HuH-7 (cell line): ENCODE measurements at regions not wholly inside any gene's neighbourhood (a gene's known extent, or its start where the extent isn't known, plus 50 kb on each side); places are given as distances from the start of the nearest gene placed in this dataset.

Experiments used
- DNase-seq: peaks from one replicate; pipeline ENCODE4 v3.0.0; 2011; ENCODE audit warnings: low spot score

DNA sequence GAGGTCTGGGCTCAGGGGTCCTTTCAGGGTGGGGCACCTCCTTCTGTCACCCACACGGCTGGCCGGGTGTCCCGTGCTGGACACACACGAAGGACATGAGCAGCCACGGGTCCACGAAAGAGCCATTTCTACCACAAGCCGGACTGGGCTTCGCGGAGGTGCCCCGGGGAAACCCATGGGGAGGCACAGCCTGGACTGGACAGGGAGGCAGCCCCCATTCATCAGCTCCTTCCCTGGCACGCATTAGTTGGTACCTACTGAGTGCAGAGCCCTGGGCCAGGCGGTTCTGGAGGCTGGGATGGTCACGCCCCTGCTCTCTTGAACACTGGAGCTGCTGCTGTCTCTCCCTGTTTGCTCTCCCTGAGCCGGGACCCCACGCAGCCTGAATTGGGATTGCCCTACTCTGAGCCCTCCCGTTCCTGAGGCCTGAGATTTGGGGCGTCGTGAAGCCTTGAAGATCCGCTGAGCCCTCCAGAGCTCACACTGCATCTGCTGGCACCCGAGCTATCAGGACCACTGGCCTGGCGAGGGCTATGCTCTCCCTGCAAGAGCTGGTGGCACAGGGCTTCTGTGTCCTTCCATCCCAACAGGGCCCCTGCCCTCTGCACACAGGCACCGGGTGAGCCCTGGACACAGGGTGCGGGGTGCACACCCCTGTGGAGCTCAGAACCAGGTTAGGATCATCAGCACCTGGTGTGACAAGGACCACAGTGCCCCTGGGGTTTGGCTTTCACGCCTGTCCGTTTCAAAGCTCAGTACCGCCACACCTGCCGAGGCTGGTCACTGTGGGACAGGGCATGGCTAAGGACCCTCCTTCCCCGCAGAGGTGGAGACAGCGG is 84.6 kb downstream of the MYEOV start:
- no peak for DNase-seq

DNA sequence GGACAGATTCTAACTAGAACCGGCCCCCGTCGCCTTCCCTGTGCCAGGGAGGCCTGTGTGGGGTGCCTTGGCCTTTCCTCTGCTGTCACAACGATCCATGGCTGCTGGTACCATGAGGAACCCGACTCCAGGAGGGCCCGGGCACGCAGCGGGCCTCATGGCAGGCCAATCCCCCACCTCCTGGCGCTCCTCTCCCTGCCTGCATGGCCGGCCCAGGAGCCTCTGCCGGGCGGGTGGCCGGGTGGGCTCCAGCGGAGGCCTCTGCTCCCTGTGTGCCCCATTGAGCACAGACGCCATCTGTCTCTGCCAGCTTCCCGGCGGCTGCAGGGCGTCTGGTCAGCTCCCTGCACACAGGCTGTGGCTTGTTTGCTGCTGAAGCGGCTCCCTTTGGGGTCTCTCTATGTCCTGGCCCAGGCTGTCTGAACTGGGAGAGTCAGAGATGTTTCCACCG is 86.5 kb downstream of the MYEOV start:
- DNase-seq, result no peak

DNA sequence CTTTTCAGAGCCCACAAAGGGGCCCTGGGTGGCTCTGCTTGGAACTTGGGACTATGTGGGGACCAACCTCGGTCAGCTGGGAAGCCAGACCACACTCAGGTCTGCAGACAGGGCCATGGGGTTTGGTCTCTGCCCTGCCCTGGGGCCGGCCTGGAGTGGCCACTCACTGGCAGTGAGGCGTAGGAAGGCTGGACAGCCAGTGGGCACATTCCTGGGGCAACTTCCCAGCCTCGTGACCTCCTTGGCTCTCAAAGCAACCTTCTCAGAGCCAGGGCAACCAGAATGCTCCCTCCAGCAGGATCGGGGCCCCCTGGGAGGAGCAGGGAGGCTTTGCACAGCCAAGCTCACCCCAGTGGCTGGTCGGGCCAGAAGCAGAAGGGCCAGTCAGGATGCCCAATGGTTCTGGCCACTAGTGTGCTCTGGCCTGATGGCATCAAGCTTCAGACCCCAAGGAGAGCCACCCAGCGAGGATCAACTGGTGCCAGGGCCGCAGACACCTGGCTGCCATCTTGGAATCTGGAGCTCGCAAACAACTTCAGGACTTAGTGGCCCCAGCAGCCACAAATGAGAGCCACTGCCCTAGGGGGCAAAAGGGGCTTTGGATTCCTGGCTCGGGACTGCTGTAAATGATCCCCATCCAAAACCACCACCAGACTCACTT is 87.1 kb downstream of the MYEOV start:
- DNase-seq, result no peak

DNA sequence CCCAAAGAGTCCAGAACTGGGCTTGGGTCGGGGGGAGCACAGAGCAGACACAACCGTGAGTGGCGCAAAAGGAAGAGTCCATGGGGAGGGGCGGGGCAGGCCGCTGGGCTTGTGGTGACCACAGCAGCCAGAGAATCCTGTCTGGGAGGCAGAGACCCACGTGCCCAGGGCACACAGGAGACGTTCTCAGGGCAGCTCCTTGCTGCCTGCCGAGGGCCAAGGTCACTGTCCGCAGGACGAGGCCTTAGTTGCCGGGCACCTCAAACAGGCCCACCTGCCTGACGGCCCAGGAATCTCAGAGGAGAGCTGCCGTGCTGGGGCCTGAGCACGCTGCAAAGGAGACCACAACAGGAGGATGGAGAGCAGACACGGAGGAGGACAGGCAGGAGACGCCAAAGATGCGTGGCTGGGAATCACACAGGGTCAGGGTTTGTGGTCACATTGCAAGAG is 87.8 kb downstream of the MYEOV start:
- DNase-seq, result no peak

DNA sequence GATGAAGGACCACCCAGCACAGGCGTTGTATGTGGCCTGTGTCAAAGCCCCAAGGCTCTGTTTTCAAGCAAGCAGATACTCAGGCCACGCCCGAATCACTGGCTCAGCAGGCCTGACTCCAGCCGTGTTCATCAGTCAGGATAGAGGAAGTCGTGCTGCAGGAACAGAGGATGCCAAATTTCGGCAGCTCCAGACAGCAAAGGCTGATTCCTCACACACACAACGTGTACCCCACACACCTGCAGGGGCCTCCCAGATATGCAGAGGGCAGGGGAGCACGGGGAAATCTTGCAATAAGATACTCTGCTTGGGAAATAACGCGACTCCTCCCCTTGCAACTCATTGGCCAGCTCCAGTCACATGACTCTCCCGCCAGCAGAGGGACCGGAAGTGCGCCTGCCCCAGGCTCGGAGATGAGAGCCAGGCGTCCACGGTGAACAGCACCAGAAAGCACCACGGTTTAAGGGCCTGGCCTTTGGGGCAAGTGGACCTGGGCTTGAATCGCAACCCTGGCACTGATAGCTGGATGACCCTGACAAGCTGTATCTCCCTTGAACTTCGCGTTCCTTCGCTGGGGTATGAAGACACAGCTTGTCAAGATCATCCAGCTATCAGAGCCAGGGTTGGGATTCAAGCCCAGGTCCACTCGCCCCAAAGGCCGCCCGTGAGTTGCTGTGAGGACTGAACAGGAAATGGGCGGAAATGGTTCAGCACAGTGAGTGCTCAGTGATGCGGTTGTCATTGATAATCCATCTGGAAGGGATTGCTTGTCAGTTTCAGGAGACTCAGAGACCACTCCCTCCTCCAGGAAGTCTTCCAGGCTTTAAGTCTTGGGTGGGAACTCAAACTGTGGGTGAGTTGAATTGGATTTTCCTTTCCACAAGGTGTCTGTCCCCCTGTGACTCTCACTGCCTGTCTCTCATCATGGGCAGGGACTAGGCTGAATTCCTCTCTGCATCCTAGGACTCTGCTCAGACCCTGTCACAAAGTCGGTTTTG is 88.5 kb downstream of the MYEOV start:
- DNase-seq, result peak; percentile 95

DNA sequence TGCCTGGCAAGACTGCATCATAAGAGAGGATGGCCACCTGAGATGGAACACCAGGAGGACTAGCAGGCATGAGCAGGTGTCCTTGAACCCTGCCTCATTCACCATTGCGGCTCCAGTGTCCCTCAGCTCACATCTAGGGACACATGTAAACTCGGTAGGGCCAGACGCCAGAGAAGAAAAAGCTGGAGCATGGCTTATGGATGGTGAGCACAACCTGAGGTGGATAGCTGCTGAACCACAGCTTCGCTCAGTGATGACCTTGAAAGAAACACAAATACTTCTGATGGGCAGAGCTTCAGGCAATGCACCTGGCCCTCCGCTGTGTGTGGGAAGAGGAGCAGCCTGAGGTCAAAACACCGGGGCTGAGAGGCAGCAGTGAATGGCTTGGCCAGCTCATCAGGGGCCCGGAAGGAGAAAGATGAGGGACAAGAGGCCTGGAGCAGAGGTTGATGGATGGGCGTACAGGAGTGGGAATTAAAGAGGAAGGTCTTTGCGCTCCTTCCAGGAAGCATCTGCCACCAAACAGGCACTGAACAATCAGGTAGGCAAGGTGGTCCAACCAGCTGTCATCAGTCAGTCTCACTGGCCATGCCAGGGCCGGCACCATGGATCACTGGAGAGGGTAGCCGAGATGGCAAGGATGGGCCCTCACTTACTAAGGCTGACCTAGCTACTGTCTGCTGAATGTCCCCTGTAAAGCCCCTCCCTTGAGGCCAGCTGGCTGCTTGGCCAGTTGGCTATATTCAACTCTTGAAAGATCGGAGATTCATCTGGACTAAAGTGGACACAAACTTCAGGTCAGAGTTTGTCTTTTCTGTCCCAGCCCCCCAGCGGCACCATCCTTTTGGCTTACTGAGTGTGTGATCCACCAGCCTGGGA is 89.7 kb downstream of the MYEOV start:
- no peak for DNase-seq

DNA sequence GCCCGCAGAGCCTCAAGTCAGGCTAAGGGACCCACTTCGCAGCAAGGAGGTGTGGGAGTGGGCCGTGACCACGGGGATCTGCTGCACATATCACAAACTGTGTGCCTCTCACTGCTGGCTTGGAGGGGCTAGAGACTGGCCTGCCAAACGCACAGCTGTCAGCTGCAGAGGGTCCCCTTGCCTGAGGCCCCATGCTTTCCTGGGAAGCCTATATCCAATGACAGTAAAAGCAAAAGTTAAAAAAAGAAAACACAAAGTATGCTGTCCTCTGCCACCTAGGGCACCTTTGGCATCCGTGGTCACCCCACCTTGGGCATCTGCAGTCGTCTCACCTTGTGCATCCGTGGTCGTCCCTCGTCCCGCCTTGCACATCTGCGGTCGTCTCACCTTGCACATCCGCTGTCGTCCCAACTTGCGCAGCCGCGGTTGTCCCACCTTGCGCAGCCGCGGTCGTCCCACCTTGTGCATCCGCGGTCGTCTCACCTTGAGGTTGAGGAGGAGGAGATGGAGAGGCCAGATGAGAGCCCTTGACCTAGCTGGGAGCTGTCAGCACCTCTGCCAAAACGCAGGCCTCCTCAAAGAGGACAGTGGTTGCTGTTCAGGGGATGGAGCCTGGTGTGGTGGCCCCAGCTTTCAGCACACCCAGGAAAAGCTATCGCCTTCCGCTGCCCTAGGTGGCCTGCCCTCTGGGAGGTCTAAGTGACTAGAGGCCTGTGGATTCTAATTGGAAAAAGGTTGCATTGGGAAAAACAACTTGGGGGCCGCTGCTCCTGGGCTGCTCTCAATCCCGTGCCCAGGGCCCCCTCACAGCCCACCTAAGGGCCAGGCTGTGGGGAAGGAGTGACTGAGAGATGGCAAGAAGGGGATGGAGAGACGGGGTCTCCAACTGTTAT is 90.5 kb downstream of the MYEOV start:
- DNase-seq, result no peak

DNA sequence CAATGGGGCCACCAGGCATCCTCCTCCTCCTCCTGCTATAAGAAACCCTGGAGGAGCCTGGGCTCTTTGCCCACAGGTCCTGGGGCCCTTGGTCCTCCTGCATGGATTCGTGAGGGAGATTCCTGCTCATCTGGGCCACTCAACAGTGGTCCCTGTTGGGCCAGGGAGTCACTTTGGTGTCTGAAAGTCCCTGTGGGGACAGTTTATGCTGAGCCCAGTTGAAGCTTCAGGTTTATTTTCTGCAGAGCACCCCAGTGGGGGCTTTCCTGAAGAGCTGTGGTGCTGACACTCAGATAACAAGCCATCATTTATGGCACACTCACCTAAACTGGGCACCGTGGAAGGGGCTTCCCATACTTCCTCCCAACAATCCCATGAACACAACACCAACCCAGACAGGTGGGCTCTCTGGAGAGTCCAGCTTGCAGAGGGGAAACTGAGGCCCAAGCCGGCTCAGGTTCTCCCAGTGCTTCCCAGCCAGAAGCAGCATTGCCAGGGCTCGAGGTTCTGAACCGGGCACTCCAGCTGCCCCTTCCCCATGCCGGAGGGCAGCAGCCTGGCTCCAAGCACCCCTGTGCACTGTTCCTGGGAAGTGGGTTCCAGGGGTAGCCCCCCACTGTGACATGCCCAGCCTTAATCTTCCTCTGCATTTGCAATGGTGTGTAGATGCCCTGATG is 91.3 kb downstream of the MYEOV start:
- DNase-seq, result no peak

DNA sequence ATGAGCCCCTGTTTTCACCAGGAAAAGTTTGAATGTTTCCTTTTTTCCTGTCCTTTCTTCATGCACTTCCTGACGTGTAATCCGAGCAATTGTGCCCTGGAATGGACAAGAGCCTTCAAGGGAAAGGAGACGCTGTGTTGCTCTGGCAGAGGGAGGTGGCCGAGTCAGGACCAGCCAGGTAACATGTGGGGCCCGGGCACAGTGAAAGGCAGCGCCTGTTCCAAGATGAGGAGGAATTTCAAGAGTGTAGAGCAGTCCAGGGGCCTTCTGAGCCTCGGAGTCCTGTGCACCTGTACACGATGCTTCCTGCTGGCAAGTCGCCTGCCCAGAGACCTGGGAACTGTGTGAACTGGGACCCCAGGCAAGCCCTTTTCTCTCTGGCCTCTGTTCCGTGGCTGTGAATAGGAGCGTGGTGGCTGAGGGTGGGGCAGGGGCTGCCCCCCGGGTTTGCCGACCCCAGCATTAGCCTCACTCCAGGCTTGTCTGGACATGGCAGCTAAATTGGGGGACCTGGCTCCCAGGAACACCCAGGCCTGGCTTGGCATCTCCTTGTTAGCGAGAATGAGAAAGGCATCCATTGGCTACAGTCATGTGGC is 92.0 kb downstream of the MYEOV start:
- no peak for DNase-seq

DNA sequence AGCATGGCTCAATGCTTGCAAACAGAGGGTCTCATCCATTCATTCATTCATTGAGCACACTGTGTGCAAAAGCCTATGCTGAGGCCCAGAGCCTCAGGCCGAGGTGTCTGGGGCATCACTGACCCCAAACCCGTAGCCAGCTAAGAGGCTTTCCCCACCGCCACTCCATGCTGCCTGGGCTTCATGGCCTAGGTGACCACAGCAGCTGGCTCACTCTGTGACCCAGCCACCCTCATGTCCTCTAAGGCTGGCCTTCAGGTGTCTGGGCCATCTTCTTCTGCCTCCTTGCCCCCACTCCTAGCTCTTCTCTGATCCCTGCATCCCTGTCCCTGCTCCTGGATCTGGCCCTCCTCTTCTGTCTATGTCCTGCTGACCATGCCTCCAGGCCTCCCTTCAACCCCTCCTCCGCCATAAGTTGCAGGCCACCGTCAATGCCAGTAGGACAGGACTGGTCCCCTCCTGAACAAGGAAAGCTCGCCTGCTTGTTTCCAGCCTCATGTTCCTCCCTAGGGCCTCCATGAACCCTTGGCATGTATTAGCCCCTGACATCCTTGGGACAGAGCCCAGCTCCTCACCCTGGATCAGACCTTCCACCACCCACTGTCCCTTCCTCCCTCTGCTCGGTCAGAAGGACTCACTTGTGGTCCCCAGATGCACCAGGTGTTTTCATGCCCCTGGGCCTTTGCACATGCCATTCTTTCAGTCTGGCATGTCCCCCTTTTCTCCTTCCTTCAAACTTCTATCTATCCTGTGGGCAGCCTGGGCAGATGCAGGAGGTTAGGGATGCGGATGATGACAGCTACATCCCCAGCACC is 92.8 kb downstream of the MYEOV start:
- no peak for DNase-seq

DNA sequence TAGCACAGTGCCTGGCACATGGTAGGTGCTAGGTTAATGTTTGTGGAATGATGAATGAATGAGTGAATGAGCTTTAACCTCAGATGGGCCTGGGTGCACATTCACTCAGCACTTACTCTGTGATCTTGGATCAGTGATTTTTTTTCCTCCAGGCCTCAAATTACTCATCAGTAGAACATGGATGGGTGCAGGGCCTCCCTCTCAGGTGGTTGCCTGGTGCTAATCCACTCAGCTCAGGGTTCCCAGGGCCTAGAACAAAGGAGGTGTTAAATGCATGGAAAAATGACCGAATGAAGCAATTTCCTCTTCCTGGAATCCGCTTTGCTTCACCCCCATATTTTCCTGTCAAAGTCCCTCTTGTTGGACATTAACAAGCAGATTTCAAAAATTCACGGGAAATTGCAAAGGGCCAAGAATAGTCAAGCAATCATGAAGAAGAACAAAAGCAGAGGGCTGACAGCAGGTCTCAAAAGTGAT is 93.5 kb downstream of the MYEOV start:
- no peak for DNase-seq

DNA sequence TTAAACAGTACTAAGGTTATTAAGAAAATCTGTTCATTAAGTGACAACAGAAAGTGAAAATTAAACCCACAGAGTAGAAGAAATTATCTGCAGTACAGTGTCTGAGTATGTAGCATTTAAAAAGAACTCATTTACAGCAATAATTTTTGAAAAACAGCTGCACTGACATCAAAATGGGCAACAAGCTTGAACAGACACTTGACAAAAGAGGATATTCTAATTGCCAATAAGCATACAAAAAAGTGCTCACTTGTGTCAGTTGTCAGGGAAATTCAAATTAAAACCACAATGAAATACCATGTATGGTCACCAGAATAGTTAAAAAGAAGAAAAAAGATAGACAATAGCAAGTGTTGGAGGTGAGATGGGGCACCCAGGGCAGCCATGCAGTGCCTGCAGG is 93.3 kb upstream of the LINC01488 start:
- no peak for DNase-seq

DNA sequence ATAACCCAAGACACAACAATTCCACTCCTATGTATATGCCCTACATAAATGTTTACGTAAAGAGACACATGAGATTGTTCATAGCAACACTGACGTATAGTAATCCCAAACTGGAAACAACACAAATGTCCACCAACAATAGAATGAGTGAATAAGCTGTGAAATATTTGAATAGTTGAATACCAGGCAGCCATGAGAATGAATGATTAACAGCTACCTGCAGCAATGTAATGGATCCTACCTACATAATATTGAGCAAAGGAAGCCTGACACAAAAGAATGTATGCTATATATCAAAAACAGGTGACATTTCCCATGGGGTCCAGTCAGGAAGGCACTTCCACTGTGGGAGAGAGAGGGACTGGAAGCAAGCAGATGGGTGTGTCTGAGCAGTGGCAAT is 92.8 kb upstream of the LINC01488 start:
- DNase-seq, result no peak

DNA sequence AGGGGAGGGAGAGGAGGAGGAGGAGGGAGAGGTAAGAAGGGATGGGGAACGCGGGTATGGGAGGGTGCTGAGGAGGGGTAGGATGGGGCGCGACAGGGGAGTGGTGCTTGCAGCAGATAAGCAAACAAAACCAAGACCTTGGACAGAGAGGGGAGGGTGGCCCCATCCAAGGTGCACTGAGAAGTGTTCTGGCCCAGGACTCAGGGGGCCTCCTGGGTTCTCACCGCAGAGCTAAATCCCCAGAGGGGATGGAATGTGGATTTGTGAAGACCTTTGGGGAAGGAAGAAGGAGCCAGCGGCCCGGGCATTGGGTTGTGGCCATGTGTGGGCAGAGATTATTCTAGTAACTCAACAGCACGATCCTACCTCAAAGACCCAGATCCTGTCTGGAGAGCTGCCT is 90.9 kb upstream of the LINC01488 start:
- no peak for DNase-seq

DNA sequence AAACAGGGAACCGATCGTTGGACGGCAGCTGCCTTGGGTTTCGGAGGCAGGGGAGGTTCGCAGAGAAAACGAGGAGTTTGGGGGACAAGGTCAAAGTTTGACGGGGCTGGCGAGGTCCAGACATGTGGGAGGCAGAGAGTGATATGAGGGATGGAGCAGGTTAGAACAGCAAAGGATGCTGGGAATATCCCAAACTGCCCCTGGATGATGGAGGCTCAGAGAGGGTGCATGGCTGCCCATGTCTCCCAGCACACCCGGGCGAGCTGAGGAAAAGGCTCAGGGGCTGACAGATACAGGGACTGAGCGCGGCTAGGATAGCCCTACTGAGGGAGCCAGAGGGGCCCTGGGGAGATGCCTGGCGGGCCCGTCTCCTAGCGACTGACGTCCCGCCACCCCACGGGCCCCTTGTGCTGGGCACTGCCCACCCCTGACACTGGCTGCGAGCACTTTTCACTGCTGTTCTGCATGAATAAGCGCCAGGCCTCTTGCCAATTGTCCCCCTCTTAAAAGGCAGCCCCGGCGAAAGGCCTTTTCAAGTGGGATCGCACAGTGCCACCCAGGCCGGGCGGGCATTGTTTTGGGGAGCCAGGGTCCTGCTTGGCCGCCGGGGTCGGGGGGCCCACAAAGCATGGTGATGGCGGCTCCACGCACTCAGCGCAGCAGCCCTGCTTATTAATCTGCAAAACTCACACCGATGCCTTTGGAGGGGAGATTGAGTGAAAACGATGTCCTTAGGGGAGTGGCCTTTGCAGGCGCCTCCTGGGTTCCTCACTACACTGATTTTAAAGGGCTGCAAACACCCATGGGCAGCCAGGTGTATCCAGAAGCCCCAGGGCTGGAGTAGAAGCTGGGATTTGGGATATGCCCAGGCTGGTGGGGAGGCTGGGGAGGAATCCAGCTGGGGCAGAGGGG is 90.0 kb upstream of the LINC01488 start:
- DNase-seq, result no peak

DNA sequence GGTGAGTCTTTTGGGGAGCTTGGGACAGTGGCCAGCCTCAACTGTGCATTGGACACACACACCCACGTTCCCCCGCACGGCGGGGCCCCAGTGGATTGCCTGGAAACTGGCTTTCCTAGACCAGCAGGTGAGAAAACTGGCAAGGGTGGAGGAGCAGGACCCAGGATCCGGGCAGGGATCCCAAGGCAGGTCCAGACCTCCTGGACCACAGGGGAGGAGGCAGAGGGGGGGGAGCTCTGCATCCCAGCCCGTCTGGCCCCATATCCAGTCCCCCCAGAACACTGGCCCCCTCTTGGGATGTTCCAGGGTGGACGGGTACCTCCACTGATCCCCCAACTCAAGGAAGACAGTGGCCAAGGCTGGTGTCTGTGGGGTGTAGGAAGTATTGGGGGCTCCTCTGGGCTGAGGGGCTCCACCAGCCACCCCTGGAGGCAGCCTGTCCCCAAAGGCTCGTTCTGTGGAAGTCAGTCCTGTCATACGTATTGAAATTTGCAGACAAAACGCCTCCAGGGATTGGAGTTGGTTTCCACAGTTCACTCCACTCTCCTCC is 89.3 kb upstream of the LINC01488 start:
- DNase-seq, result no peak
